Hematopoietic multipotent progenitor cell treated with erythropoietin and hydrocortisone succinate and interleukin-3 and kit ligand, for 15 days (in vitro differentiated cells): ENCODE measurements at regions not wholly inside any gene's neighbourhood (a gene's known extent, or its start where the extent isn't known, plus 50 kb on each side); places are given as distances from the start of the nearest gene placed in this dataset.
"Not testable (repeated sequence)": the region's sequence is repeated elsewhere in the genome, so short reads cannot be mapped to it uniquely, and the experiment has no call there.

Source experiments
- DNase-seq: peaks from one replicate; pipeline ENCODE4 v3.0.0-alpha.2; 2015; ENCODE audit warnings: low spot score

DNA sequence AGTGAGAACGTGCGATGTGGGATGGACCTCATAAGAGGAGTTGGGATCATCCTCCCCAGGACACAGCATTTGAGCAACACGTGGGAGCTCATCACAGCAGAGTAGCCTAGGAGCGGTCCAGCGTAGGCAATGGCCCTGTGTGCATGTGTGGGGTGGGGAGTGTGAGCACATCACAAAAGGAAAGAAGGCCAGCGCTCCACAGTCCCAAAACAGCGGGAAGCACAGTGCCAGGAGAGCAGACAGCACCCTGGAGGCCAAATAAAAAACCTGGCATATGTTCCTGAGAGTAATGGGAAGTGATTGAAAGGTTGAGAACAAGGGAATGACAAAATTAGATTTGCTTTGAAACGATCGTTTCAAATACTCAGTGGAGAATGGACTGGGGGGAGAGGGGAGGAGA lies 226.0 kb downstream of the C7orf25 start:
- DNase-seq: no peak

DNA sequence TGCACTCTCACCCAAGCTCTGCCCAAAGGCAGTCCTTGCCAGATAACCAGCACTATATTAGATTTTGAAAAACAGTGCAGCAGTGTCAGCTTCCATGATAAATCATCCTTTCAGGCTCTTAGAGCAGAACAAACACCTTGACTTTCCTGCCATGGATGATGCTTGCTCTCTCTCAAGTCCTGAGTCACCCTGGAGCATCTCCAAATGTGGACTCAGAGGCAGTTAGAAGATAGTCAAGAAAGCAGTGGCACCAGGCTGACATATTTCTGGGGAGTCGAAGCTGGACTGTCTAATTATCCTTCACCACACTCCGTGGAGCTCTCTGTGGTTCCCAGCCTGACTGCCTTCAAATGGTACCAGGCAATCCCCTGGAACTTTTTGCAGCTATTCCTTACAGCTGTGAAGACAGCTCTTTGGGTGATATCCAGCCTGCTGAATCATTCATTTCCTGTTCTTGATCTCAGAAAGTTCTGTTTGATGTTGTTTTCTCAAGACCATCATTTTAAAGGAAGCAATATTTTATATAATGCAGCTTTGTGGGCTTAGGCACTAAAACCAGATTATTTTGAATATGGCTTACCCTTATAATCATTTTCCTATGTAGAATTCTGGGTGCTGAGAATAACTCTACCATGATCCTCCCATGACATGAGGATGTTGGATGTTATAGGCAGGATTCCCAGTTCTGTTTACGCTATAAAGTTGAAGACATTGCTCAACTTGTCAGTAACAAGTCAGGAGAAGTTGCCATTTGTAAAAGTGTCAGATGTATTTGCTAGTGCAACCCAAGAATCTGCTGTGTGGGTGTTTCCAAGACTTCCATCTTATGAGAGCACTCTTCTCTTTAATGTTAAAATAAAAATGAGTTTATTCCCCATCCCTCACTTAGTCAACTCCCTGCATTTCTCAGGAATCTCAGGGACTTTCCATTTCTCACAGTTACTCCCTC lies 233.8 kb downstream of the C7orf25 start:
- DNase-seq: no peak

- no peak for DNase-seq
These were observed 237.3 kb downstream of the C7orf25 start for GRCh38 chr7:42674541-42674940.

- DNase-seq: no peak
These were observed 237.9 kb downstream of the C7orf25 start for GRCh38 chr7:42673951-42674350.

DNA sequence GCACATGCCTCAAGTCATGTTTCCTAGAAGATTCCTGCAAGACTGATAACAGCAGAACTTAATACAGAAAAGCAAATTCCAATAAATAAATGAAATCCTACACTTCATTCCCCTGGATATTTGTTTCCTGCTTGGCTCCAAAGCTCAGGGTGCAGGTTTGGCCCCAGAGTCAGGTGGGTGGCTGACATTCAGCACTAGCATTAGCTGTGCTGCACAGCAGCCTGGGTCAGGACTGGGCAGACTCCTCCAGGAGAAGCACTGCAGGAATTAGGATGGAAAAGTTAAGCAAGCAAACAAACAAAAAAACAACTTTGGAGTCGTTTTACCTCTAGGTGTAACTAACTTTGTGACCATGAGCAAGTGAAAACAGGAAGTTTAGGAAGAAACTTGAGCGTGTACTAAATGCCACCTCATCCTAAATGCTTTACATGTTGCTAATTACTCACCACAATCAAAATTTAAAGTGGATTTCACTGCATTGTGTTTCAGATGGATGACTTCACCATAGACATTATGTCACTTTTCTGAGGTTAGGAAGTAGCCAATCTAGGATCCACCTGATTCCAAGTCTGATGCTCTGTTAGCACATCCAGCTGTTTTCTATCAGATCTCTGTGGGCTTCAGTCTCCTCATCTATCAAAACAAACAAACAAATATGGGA lies 239.4 kb downstream of the C7orf25 start:
- no peak for DNase-seq

GRCh38 chr7:42671627-42672026 lies 240.2 kb downstream of the C7orf25 start:
- DNase-seq: no peak

GRCh38 chr7:42666994-42667393 lies 244.9 kb downstream of the C7orf25 start:
- DNase-seq: no peak

DNA sequence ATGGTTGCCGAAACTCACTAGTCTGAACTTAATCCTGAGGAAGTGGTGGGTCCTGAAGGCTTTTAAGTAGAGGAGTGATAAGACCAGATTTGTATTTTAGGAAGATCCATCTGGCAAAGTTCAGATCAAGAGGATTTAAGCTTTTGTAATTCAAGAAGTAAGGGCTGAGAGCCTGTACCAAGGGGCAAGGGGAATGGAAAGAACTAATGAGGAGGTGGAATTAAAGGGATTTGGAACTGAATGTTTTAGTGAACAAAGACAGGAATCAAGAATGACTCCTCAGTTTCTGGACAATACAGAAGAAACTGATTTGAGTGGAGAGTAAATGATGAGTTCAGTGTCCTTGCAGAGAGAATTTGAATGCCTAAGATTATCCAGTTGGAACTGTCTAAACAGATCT lies 249.0 kb downstream of the C7orf25 start:
- DNase-seq: no peak

DNA sequence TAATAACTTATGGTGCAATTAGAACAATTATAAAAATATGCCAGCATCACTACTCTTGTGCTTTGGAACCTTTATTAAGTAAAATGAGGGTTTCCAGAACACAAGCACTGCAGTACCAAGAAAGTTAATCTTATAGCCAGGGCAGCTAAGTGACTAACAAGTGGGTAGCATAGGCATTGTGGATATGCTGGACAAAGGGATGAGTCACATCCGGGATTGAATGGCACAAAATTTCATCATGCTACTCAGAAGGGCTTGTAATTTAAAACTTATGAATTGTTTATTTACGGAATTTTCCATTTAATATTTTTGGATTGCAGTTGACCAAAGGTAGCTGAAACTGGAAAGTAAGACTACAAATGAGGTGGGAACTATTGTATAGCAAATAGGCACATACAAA lies 250.6 kb downstream of the C7orf25 start:
- no peak for DNase-seq

DNA sequence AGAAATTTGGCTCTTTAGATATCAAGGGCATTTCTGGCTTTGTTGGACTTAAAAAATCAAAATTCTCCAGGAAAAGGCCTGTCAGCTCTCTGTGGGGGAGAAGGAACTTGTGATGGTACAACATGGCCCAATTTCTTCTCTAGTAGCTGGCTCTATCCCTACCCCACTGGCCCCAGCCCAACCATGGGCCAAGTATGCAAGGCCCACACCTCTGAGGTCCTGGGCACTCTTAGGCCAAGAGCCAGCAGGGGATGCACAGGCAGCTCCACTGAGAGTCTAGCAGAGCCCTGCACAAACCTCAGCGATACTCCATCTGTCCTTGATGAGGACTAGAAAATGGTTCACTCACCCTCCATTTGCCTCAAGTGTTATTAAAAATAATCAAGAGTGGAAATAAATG lies 261.2 kb downstream of the C7orf25 start:
- no peak for DNase-seq

DNA sequence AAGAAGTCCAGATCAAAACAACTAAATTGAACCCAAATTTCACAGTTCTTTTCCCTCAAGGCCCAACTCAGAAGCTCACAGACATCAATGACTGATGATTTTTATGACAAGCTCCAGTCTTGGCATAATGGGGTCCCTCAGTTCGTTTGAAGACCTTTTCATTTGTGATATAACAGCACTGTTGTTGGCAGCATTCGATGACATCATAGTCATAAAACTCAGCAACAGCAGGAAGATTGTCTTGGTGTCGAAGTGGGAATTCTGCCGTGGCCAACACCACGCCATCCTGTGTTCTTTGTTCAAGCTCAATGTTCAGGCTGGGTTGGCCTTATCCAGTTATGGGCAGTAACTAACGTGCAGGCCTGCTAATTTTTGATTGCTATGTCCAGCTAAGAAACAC lies 261.7 kb downstream of the C7orf25 start:
- no peak for DNase-seq

DNA sequence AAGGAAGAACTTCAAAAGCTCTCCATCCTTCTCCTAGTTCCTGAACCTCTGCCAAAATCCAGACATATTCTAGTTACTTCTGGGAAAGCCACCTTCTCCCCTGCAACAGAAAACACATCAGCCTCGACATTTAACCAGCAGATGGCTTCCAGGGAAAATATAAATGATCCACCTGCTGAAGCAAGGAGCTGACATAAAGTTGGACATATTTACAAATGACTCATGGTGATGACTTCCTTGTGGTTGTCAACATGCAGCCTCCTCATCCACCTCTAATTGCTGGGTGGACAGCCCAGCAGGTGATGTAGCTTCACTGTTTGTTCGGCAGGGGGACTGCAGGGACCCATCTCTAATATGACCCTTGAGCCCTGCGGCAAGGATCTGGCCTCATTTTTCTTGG lies 266.0 kb downstream of the C7orf25 start:
- DNase-seq: no peak

GRCh38 chr7:42642699-42643098 lies 269.2 kb downstream of the C7orf25 start:
- no peak for DNase-seq

DNA sequence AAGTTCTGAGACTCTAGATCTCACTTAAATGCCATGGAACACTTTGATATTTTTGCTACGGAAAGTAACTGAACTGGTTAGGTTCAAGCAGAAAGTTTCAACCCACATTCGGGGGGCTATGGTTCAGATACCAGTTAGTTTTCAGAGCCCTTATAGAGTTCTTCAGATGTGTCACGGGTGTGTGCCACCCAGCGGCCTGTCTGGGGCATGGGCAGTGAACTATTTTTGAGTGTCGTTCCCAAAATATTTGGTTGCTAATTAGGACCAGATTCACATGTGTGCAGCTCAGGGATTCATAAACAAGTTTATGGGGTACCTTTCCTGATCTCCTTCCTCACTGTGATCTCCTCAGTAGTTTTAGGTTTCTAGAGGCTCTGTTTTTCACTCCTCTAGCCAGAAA lies 271.9 kb downstream of the C7orf25 start:
- DNase-seq: no peak

DNA sequence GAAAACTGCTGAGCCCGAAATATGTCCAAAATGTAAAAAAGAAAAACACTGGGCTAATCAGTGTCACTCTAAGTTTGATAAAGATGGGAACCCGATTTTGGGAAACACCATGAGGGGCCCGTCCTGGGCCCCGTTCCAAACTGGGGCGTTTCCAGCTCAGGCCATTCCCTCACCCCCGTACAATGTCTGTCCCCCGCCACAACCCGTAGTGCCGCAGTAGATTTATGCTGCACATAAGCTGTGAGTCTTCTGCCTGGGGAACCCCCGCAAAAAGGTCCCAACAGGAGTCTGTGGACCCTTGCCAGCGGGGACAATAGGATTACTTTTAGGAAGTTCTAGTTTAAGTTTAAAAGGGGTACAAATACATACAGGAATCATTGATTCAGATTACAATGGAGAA lies 275.5 kb downstream of the C7orf25 start:
- not testable (repeated sequence) for DNase-seq

DNA sequence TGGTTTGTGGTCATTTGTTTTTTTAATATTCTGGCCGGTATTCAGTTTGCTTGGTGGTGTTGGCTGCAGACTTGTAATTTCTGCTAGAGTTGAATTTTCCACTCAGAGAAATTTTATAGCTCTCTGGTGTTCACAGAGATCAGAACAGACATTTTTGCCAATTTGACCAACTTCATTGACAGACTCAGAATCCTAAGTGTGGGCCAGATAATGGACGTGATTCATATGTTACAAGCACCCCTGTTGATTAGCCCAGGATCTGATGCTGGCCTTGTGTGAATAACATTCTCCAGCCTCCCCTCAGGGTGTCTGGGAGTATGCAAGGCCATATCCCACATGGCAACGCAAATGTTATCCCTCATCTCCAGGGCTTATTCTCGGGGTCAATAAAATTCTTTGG lies 283.8 kb downstream of the C7orf25 start:
- DNase-seq: no peak

GRCh38 chr7:42627626-42628025 lies 284.2 kb downstream of the C7orf25 start:
- no peak for DNase-seq

DNA sequence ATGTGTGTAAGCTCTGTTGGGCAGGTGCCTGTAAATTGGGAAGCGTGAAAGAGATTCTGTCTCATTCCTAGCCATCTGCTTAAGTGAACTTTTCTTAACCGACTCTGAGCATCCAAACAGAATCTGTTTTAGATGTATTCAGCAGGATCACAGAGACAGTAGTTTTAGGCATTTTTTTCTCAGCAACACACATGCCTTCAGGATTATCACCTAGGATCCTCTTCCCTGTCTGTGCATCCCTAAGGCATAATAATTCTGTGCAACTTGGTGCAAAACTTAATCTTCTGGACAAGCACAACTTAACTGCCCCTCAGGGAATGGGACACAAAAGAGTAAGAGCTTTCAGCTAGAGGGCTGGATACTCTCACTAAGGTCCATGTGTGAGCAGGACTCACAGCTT lies 284.8 kb downstream of the C7orf25 start:
- no peak for DNase-seq

DNA sequence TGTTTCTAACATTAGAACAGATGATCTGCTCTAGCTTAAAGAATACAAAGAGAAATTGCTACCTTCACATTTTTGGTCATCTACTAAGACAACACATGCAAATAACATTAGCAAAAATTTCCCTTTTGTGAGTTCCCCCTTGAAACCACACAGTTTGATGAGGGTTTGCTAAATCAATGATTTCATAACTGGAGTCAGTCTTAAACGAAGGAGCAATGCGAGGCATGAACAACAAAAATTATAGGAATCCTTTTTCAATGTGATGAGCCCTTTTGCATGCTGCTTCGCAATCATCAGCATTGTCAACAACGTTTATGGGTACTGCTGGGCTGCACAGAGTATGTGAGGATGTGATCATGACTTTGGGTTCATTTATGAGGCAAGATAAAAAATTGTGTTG lies 286.4 kb downstream of the C7orf25 start:
- DNase-seq: no peak

DNA sequence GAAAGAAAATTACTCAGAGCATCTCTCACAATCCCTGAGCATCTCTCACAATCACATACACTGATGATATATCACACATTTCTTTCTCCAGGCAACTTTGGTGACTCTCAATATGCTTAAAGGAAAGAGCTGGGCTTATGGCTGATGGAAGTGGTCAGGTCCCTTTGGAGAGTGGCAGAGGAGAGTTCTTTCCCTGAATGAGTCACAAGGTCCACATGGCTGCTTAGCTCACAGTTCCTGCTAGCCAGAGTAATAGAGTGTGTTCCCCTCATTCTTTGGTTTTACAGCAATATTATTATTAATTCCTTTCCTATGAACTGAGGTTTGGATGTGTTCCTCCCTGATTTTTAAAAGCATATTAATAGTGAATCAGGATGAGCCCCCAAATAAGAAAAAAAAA lies 287.4 kb downstream of the C7orf25 start:
- no peak for DNase-seq

DNA sequence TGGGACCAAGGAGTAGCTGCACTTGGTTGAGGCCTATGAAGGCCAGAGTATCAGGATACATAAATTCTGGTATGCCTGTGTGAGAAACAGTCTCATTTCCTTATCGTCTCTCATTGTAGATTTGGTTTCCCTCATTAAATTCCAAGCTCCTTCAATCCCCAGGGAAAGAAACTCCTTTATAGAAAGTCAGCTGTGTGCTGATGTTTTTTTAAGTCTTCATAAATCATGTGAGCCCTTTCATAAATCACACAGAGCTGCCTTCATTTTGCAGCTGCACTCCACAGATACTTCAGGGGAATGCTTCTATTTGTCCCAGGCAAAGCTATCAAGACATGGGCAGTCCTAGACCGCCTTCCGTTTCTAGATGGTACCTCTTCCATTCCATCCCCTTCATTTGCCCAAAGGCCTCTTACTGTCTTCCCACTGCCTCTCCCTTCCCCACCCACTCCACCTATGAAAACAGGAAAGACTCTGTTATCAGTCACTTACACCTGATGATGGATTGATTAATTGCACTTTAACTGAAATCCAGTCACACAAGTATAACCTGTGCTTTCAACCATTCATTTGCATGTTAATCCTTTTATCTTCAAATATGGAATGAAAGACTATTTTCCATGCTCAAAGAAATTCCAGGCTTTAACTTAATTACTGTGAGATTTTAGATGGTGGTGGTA lies 290.2 kb downstream of the C7orf25 start:
- DNase-seq: no peak

- no peak for DNase-seq
These were observed 293.1 kb downstream of the C7orf25 start for GRCh38 chr7:42618651-42619360.
